NCI-H748 (cell line): ENCODE measurements at regions not wholly inside any gene's neighbourhood (a gene's known extent, or its start where the extent isn't known, plus 50 kb on each side); places are given as distances from the start of the nearest gene placed in this dataset.

ENCODE experiments used
- DNase-seq: peaks from one replicate; lab custom pipeline; 2025; ENCODE audit not compliant: unreplicated experiment; lab: John Stamatoyannopoulos, UW

- DNase-seq, result no peak
Measured at GRCh38 chr6:71584712-71585436, 296.3 kb downstream of the OGFRL1 start.

- DNase-seq, result no peak
Measured at GRCh38 chr6:71585472-71585871, 296.9 kb downstream of the OGFRL1 start.

- DNase-seq, result no peak
Measured at GRCh38 chr6:71588490-71588889, 297.9 kb upstream of the RIMS1 start.

GRCh38 chr6:71589254-71589653, 297.1 kb upstream of the RIMS1 start:
- DNase-seq, result no peak

GRCh38 chr6:71592643-71593042, 293.7 kb upstream of the RIMS1 start:
- no peak for DNase-seq

- DNase-seq, result no peak
Measured at GRCh38 chr6:71599359-71599758, 287.0 kb upstream of the RIMS1 start.

GRCh38 chr6:71602385-71603007, 283.9 kb upstream of the RIMS1 start:
- DNase-seq, result no peak

- DNase-seq, result no peak
Measured at GRCh38 chr6:71603021-71603420, 283.3 kb upstream of the RIMS1 start.

- DNase-seq, result no peak
Measured at GRCh38 chr6:71608646-71609045, 277.7 kb upstream of the RIMS1 start.

GRCh38 chr6:71619836-71620235, 266.5 kb upstream of the RIMS1 start:
- no peak for DNase-seq

- peak; percentile 67 for DNase-seq
Measured at GRCh38 chr6:71621918-71622519, 264.3 kb upstream of the RIMS1 start.

GRCh38 chr6:71642120-71642519, 244.2 kb upstream of the RIMS1 start:
- peak; percentile 34 for DNase-seq

GRCh38 chr6:71642793-71643192, 243.6 kb upstream of the RIMS1 start:
- no peak for DNase-seq

- DNase-seq, result no peak
Measured at GRCh38 chr6:71645299-71645698, 241.1 kb upstream of the RIMS1 start.

GRCh38 chr6:71649915-71650314, 236.4 kb upstream of the RIMS1 start:
- DNase-seq, result peak; percentile 7

GRCh38 chr6:71651636-71652035, 234.7 kb upstream of the RIMS1 start:
- DNase-seq, result no peak

GRCh38 chr6:71656121-71656520, 230.2 kb upstream of the RIMS1 start:
- DNase-seq, result no peak

GRCh38 chr6:71665931-71666330, 220.4 kb upstream of the RIMS1 start:
- no peak for DNase-seq

- DNase-seq, result no peak
Measured at GRCh38 chr6:71672876-71673275, 213.5 kb upstream of the RIMS1 start.

- no peak for DNase-seq
Measured at GRCh38 chr6:71675386-71675785, 211.0 kb upstream of the RIMS1 start.

GRCh38 chr6:71676298-71676697, 210.1 kb upstream of the RIMS1 start:
- no peak for DNase-seq

- DNase-seq, result no peak
Measured at GRCh38 chr6:71678091-71678490, 208.3 kb upstream of the RIMS1 start.
